Tibial nerve (tissue), 4 donors: ENCODE measurements at regions not wholly inside any gene's neighbourhood (a gene's known extent, or its start where the extent isn't known, plus 50 kb on each side); places are given as distances from the start of the nearest gene placed in this dataset.

ENCODE experiments used
- EP300 ChIP-seq, 2 donors: sonication (generic); formaldehyde crosslinking; IDR thresholded peaks; one replicate each; pipeline ENCODE4 v1.6.1; 2017; ENCODE audit warnings: antibody characterized with exemption in 2 of 2, mild to moderate bottlenecking in 1 of 2
- POLR2A ChIP-seq, 2 donors: fragments of 450-650 bp; IDR thresholded peaks; one replicate each; pipeline ENCODE4 v1.6.1; 2017; ENCODE audit warnings: antibody characterized with exemption in 2 of 2, mild to moderate bottlenecking in 2 of 2, moderate library complexity in 2 of 2
- TF ChIP-seq, protein P1 (sequence below), 5 experiments: fragments of 200-600 bp in 3 of 5; fragments of 450-650 bp in 2 of 5; sonication (generic) in 3 of 5; IDR thresholded peaks; one replicate each; pipeline ENCODE4 v1.5.1; 2016 to 2019; ENCODE audit warnings: antibody characterized with exemption in 5 of 5, mild to moderate bottlenecking in 3 of 5, moderate library complexity in 2 of 5

DNA sequence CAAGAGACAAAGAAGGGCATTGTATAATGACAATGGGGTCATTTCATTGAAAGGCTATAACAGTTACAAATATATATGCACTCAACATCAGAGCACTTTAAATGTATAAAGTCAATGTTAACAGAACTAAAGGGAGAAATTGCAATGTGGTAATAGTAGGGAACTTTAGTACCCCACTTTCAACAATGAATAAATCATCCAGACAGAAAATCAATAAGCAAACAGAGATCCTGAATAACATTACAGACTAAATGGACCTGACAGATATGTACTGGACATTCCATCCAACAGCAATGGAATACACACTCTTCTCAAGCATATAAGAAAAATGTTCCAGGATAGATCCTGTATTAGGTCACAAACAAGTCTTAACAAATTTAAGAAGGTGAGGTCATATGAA is 90.5 kb upstream of the ALKAL2 start:
- TF ChIP-seq EP300 (IDR thresholded peaks at IDR 0.05) (no peak), POLR2A (IDR thresholded peaks at IDR 0.05) (no peak)
- TF ChIP-seq, protein P1, sequence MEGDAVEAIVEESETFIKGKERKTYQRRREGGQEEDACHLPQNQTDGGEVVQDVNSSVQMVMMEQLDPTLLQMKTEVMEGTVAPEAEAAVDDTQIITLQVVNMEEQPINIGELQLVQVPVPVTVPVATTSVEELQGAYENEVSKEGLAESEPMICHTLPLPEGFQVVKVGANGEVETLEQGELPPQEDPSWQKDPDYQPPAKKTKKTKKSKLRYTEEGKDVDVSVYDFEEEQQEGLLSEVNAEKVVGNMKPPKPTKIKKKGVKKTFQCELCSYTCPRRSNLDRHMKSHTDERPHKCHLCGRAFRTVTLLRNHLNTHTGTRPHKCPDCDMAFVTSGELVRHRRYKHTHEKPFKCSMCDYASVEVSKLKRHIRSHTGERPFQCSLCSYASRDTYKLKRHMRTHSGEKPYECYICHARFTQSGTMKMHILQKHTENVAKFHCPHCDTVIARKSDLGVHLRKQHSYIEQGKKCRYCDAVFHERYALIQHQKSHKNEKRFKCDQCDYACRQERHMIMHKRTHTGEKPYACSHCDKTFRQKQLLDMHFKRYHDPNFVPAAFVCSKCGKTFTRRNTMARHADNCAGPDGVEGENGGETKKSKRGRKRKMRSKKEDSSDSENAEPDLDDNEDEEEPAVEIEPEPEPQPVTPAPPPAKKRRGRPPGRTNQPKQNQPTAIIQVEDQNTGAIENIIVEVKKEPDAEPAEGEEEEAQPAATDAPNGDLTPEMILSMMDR (IDR thresholded peaks at IDR 0.05), result no peak
